ENCODE measurements at regions not wholly inside any gene's neighbourhood (a gene's known extent, or its start where the extent isn't known, plus 50 kb on each side); places are given as distances from the start of the nearest gene placed in this dataset.

DNA sequence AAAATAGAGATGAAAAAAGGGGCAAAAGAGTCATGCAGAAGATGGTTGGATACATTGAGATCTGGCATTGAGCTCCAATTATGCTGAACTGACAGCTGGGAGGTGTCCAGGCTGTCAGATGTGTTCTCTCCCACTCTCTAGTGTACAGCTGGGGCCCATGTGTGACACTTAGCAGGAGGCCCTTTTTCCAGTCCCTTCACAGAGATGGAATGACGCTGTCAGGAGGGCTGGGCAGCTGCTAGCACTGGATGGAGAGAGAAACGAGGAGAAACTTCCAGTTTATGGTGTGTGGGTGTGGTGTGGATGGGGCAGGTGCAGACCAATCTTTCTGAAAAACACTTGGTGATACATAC is 437.7 kb upstream of the HS6ST1 start:
- DNase-seq: no peak

DNA sequence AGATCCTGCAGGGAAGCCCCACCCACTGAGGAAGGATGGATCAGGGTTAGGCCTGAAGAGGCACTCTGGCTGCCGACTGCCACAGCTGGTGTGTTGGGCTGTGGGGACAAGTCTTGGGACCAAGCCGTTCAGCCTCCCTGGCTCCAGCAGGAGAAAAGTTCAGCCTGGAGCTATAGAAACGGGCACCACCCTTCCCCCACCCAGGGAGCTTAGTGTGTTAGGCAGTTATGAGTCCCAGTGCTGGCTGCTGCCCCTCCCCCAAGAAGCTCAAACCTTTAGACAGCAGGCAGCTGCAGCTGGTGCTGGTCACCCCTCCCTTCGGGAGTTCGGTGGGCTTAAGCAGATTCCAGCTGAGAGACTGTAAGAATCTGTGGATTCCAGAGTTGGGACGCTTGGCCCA is 447.1 kb upstream of the HS6ST1 start:
- DNase-seq: no peak

DNA sequence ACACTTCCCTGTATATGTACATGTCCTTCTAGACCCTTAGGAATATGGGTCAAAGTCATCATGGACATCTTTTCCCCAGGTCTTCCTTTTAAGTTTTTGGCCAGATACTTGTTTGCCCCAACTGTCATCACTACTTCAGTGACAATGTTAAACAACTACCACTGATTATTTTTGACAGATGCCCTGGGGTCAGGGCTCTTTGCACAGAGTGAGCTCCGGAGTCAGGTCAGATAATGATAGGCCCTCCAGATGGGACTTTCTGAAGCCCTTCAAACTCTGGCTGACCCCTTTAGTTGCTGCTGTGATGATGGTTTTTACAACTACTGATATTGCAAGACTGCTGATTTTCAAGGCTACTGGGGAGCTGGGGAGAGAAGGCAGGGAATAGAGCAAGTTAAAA is 449.4 kb upstream of the HS6ST1 start:
- DNase-seq: no peak

DNA sequence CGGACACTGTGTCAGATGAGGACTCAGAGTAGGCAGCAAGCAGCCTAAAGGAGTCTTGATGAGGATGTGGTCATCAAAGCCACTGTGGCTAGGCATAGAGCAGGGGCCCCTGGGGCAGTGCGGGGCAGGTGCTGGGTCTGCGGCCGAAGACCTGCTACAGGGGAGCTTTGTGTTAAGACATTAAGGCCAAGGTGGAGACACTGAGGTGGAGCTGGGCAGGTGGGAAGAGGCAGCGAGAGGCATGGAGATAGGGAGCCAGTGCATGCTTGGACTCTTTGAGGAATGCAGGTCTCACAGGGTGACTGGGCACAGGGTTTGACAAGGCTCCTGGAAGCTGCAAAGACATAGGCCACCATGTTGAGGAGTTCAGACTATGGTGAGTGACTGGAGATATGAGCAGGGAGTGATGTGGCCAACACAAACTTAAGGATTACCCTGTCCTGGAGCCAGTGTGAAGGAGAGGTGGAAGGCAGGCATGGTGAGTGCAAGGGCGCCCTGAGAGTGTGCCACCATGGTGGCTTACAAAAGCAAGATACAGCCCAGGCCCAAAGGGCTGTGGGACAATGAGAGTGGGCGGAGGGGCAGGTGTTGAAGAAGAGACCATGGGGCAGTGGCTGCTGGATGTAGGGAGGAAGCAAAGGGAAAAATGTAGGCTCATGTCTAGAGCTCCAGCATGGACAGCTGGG is 450.9 kb upstream of the HS6ST1 start:
- DNase-seq: no peak

DNA sequence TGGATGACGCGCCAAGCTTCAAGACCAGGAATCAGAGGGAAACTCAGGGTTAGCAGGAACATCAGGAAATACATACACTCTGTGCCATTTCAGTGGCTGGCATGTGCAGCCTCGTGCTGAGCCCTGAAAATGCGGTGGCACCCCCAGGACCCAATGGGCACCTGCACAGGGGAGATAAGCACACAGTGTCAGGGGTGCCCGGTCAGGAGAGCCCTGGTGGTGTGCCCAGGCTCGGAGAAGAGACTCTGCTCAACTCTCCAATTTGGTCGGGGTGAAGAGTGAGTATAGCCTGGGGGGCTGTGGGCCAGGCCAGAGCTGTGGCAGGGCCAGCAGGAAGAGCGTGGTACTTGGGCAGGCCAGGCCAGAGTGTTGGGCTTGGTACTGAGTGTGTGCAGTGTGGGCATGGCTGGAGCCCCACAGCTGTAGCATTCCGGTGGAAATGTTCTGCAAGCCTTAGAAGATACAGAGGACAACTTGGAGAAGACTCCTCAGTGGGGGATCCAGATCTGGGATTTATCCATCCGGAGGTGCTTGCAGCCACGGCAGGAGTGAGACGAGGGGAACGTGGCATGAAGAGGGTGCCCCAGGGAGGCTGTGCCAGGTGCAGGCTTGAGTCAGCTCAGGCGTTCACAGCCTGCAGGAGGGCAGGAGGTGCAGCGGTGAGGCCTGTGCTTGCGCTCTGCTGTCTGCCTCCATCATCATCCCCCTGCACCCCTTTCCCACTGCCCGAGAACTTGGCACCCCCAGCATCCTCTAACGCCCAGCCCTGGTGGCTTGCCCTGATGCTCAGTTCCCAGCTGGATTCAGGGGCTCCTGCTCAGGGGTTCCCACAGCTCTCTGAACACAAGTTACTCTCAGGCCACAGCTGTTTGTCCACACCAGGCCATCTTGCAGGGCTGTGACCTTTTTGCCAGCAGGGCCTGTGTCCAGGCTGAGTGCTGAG is 451.7 kb upstream of the HS6ST1 start:
- DNase-seq: no peak

DNA sequence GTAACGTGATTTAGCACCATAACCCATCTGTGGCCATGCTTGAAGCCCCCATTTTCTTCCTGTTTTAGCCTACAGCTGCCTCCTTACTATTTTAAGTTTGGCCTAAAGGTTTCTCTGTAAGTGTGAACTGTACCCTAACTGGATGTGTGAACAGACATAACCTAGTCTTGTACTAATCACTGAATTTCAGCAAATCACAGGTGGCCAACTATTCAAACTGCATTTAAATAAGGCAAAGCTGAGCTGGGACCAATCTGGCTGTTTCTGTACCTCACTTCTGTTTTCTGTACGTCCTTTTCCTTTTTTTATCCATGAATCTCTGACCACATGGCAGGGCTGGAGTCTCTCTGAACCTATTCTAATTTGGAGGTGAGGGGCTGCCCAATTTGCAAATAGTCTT is 452.7 kb upstream of the HS6ST1 start:
- no peak for DNase-seq

DNA sequence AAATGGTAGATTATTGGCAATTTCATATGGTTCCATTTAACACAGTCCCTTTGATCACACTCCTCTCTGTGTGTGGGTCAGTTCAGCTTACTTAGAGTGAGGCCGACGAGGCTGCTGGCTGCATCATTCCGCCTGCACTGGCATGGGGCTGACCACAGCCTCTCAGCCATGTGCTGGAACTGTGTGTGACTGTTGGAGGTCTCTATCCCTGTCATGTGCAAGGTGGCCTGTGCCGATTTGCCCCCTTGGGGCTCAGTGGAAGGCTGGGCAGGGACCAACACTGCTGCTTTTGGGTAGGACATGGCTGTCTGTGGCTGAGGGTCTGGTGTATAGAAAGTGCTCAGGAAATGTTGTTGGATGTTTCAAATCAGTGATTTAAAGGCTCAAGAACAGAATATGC is 454.0 kb upstream of the HS6ST1 start:
- DNase-seq: no peak

DNA sequence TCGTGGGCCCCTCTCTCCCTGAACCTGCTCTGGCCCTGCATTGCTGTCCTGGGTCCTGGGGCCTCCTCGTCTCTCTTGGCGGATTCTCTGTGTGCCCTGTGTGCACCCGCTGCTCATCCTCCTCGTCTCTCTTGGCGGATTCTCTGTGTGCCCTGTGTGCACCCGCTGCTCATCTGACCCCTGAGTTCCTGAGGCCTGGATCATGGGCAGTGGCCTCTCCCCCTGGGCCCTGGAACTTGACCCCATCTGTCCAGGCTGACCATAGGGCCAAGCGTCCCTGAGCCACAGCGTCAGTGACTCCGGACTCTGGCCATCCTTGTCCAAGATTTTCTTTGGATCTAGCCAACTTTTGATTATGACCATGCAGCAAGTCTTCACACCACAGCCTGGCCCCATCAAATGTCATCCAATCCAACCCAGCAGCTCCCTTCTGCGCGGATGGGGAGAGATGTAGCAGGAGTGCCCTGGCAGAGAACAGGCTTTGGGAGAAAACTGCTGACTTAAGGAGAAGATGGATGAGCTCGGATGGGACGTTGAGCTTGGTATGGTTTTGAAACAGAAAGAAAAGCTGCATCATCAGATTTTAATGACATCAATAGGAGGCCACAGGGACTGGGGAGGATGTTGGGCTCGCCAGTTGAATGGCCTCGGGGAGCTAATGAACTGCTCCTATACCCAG is 455.1 kb upstream of the HS6ST1 start:
- DNase-seq: no peak

DNA sequence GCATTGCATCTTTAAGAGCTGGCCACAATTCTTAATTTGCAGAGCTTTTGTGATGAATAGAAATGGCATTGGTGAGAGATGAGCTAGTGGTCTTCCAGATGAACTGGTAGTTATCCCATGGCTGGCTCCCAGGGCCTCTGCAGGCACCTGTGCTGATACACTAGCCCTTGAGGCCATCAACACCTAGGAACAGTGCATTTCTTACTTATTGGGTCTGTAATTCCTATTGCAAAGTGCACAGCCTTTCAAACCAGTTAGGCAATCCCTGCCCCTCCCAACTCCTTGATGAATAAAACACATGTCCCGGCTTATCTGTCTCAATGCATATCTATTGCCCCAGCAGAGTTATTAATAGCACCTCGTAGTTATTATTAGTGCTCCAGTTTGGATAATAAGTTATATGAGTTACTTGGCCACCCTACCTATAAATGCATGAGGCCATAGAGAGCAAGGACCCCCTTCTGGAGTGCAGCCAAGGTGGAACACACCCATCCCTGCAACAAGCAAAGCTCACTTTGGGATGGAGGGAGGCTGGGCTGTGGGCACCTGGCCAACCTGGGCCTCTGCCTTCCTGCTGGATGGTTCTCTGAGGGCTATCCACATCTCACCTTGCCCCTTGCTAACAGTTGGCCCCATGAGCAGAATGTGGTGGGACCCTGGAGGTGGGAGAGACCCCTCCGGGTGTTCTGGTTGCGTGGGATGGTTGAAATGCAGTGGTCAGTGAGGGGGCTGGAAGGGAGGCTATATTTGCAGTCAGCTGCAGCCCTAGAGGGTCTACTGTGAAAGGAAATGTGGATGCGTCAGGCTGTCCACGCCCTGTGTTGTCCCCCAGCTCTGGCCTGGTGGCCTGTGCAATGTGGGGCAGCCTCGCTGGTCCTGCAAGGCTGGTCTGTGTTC is 455.9 kb upstream of the HS6ST1 start:
- no peak for DNase-seq

DNA sequence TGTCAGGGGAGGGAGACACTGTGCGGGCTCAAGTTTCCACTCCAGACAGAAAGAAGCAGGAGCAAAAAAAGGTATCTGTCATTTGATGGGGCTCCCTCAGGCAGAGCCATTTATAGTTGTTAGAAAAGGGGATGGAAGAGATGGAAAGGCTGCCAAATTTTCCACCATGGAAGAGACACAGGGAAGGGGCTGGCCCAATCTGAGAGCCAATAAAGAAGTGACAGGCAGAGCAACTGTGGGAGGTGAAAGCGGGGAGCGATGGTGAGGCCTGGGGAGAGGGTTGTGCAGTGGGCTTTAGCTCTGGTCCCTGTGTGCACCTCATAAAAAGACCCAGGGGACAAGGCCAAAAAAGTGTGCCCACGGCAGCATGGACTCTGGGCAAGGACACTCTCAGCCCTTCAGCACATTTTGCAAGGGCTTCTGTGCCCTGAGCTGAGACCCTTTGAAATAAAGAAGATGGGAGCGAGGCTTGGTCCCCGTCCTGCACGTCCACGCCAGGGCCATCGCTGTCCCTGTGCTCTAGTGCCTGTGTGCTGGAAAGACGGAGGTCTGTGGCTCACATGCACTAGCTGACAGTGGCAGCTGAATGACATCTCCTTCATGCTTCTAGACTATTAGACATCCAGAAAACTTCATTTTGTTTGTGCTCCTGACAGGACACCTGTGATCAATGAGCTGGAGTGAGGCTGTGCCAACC is 456.7 kb upstream of the HS6ST1 start:
- DNase-seq: no peak

DNA sequence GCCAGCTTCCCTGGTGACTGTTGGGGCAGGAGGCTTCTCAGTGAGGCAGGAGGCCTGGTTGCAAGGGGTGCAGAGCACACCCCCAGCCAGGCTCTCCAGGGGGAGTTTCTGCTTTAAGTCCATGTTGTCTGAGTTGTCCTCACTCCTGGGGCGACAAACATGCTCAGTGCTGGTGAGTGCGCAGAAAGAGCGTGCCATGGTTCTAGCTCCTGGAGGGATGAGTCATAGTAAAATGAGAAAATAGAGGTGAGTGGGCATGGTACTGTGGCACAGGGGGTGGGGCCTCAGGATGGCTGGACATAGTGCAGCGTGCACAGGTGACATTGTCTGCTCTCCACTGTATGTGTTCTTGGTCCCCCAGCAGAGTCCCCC is 457.2 kb upstream of the HS6ST1 start:
- DNase-seq: no peak

DNA sequence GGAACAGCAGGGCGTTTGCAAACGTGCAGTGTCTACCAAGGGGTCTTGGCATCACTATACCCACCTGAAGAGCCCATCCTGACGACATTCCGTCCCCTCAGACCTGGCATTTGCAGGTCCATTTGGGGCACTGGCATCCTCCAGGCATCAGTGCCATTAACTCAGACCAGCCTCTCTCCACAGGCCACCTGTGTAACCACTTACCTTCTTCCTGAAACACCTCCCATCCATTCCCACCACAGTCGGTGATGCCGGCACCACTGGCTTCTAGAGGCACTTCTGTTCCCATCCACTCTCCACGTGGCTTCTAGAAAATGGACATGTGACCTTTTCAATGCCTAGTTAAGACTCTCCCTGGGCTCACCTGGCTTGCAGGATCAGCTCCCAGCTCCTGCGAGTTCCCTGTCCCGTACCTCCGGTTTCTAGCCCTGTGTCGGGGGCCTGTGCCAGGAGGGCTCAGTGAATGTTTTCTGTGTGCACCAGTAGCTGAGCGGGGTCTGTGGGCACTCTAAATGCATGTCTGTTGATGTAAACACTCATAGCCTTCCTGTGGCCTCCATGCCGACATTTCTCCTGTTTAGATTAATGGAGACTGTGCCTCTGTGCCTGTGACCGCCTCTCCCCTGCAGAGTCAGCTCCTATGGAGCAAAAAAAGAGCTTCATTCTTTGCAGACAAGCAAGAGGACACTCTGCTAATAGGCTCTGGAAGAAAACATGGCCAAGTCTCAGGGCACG is 458.0 kb upstream of the HS6ST1 start:
- DNase-seq: no peak

DNA sequence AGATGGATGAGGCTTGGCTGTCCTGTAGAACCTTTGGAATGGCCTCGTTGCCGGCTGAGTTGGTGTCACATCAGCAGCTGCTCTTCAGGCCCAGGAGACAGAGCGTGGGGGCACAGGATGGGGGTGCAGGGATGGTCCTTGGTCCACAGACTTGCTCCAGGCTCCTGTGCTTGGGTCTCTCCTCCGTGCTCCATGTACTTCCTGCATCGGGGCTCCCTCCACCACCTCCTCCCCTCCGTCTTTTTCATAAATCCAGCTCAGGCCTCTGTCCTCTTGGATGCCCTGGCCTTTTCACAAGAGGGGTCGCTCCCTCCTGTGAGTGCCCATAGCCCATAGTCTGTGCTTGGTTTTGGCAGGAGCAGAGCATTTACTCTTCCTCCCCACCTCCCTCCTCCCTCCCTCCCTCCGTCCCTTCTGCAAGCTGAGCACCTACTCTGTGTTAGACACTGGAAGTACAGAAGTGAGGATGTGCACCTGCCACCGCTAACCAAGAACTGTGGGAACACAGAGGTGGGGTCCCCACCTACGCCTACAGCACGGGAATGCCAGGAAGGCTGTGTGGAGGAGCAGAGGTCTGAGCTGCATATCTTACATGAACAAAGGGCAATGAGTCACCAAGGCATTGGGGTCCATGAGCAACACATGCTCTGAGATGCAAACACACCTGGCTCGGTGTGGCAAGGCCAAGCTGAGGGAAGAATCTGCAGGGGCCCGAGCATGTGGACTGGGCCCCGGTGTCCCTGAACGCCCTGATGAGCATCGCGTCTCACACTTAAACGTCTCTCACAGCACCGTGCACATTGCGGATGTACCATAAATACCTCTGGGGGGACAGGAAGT is 458.7 kb upstream of the HS6ST1 start:
- no peak for DNase-seq

DNA sequence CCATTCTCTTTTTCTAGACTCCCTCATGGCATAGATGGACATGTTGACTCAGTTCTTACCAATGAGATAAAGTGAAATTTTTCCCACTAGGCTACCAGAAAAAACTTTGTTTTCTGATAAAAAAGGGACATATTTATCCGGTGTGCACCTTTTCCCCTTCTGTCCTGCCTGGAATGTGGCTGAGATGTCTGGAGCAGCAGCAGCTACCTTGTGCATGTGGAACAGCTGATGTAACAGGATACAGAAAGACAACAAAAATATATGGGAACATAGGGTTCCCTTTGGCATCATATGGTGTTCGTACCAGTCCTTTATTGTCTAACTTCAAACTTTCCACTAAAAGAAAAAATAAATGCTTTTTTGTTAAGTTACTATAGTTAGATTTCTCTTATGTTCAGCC is 460.2 kb upstream of the HS6ST1 start:
- DNase-seq: no peak

DNA sequence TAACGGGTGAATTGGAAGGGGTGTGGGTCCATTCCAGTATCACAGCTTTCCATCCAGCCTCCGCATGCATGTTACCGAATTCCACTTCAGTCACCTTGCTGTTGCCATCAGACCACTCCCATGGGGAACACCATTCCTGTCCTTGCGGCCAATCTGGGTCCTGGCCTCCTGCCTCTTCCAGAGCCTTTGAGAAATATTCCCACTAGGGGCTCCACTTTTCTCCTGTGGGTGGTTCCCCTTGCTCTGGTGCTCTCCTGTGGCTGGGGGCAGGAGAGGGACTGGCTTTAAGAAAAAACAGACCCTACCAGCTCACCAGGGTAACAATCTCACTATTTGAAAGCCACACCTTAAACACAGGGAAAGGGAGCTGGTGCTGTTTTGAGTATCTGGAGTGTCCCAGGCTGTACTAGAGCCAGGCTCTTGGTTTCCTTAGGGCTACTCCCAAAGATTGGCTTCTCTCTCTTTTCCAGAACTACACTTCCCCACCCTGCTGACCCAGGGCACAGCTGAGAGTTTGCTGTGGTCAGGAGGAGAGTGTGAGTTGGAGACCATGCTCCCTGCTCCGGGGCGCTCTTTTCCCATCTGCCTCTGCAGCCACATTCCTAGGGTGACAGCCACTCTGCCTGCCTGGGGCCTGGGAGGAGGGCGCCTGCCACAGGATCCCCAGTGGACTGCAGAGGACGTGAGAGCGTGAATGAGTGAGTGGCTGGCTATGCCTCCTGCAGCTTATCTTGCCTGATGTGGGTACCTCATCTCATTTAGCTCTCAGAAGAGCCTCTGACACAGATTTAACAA is 460.8 kb upstream of the HS6ST1 start:
- DNase-seq: no peak

DNA sequence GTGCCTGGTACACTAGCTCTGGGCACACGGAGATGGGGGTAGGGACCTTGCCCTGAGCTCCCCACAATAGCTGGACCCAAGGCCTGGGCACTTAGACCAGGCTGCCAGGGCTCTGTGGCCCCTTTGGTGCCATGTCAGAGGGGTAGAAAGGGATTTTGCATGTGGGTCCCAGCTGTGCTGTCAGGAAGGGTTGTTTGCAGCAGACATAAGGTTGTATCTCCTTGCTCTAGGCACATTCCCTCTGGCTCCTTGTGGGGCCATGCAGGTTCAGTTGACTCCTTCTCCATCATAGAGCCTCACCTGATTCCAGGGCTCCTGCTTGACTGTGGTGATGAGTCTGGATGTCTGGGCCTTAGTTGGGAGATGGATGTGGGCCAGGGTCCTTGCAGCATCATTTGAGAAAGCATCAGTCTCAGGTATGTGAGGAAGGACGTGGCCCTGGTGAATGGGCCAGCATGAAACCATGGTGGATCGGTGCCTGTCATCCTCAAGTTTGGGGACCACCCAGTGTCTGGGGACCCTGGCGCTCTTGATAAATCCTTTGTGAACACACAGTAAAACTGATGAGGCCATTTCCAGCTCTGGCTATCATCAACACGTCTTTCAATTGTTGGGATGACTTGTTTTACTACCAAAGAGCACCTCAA is 461.9 kb upstream of the HS6ST1 start:
- DNase-seq: no peak

DNA sequence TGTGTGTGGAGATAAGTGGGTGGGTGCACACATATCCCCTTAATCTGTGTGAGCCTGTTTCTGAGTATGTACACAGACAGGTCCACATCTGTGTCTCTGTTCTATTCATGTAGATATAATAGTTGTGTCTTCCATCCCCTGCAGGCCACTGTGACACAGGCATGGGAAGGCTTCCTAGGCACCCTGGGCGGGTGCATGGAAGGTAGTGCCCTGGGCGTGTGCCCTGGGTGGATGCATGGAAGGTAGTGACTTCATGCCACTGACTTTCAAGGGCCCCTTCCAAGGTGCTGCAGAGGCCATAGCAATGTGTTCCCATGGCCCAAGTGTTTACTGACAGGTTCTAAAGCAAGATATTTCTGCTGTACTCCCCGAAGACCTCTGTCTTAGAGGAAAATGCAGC is 462.5 kb upstream of the HS6ST1 start:
- DNase-seq: no peak

DNA sequence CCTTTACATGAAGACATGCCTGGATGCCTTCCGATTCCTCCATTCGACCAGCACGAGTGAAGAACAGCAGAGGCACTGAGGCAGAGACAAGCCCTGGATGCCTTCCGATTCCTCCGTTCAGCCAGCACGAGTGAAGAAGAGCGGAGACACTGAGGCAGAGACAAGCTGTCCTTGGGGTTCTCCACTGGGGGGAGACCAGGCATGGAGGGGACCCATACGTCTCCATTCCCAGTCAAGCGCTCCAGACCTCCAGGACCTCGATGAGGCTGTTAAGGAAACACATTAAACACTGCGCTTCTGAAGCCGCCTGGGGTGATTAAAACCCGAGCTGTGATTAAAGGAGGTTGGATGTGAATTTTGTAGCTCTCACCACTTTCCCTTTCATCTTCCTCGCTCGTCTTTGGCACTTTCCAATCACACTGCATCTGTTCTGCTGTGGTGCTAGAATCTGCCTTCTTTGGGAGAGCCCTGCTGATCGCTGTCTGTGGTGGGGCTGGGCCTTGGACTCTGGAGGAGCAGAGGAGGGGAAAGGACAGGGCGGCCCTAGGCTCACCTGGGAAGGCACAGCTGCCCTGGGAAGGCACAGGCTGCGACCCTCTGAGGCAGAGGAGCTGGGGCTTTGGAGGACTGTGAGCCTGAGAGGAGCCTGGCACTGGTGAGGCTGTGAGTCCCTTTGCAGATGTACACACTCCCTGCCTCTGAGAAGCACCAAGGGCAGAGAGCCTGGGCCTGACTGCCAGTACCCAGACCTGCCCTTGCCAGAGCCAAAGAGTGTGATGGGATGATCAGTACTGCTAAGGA is 463.1 kb upstream of the HS6ST1 start:
- DNase-seq: no peak
